ENCODE measurements at regions not wholly inside any gene's neighbourhood (a gene's known extent, or its start where the extent isn't known, plus 50 kb on each side); places are given as distances from the start of the nearest gene placed in this dataset.

GRCh38 chr10:78902815-78903214, 166.0 kb upstream of the ZMIZ1 start:
- no peak for DNase-seq
- Mint-ChIP-seq H3K27ac (no peak overlapping the region), H3K4me1 (no peaks in the 10 kb centered on the region), H3K4me3 (no peak overlapping the region), H3K27me3 (no peaks in the 10 kb centered on the region), H3K9me3 (peaks cover 2% of the 10 kb centered on the region), H3K36me3 (no peaks in the 10 kb centered on the region)
- POLR2A ChIA-PET: no interaction called here
- ATAC-seq (ENCODE audit: low read depth): no peak

- no peaks in the 10 kb centered on the region for H3K27me3 Mint-ChIP-seq
- no peaks in the 10 kb centered on the region for H3K36me3 Mint-ChIP-seq
- H3K4me3 Mint-ChIP-seq: no peak overlapping the region
- H3K4me1 Mint-ChIP-seq: no peaks in the 10 kb centered on the region
- DNase-seq (no peak), ATAC-seq (ENCODE audit: low read depth) (no peak)
- H3K9me3 Mint-ChIP-seq: no peaks in the 10 kb centered on the region
- POLR2A ChIA-PET: no interaction called here
- H3K27ac Mint-ChIP-seq: no peak overlapping the region
Measured at GRCh38 chr10:78903341-78903940, 165.3 kb upstream of the ZMIZ1 start.

DNA sequence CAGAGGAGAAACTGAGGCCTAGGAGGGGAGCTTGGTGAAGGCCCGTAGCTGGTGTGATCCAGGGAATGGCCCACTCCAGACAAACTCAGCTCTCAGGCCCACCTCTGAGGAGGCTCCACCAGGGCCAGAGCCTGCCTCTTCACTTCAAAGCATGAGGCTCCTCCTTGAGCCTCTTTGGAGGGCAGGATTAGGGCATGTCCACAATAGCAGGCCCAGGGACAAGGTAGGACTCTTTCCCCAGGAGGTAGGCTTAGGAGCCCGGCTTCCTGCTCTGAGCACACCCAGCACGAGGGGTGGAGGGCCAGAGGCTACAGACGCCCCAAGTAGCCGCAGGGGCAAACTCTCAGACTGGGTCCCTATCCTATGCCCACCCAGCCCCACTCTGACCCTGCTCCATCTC, 164.6 kb upstream of the ZMIZ1 start:
- Mint-ChIP-seq H3K27ac (no peak overlapping the region), H3K4me3 (no peak overlapping the region), H3K36me3 (no peaks in the 10 kb centered on the region), H3K27me3 (no peaks in the 10 kb centered on the region), H3K4me1 (no peaks in the 10 kb centered on the region), H3K9me3 (no peaks in the 10 kb centered on the region)
- no peak for ATAC-seq (ENCODE audit: low read depth)
- POLR2A ChIA-PET: no interaction called here
- DNase-seq: no peak

DNA sequence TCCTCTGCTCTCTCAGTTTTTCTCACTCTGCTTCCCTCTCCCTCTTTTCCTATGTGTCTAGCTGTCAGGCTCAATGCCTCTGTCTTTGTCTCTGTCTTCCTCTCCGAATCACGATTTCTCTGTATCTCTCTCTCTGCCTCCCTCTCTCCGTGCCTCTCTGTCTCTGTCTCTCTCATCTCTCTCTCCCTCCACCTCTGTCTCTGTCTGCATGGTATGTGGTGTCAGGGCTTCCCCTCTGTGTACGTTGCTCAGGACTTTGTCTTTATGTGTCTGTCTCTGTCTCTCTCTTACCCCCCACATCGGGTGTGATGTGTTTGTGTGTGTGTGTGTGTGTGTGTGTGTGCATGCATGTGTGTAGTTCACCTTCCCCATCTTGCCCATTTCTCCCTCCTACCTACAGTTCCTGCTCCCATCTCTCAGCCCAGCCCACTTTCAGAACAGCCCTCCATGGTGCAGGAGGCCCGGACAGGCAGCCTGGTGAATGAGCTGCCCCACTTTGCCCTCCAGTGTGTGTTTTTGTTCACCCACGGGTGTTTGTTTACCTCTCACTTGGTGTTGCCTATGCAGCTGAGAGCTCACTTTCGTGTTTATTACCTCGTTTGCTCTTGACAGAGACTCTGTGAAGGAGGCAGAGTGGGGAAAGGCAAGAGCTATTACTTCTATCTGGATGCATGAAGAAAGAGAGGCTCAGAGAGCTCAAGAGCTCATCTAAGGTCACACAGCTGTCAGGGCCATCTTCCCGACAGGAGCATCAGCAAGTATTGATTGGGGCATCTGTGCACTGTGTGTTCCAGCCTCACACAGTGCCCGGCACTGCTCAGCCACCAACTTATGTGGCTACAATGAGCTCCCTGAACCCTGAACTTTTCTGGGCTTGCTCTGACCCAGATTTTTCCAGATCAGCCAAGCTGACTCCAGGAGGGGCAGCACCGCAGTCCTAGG, 163.5 kb upstream of the ZMIZ1 start:
- Mint-ChIP-seq H3K9me3 (no peaks in the 10 kb centered on the region), H3K36me3 (no peaks in the 10 kb centered on the region), H3K4me1 (no peaks in the 10 kb centered on the region), H3K4me3 (no peak overlapping the region), H3K27me3 (no peaks in the 10 kb centered on the region), H3K27ac (no peak overlapping the region)
- POLR2A ChIA-PET: no interaction called here
- DNase-seq: no peak
- ATAC-seq (ENCODE audit: low read depth): no peak

DNA sequence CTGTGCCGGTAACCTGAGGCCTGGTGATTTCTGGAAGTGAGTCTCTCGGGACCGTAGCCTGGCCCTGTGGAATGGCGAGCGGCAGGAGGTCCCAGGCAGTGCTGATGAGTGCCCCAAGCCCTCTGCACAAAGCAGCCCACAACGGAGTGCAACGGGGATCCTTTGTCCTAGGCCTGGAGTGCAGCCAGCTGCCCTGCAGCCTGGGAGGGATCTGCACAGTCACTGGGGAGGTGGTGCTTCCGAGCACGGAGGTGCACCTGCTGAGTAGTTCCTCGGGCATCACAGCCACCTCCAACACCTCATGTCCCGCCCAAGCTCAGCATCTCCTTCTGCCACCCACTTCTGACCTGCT, 162.8 kb upstream of the ZMIZ1 start:
- H3K4me1 Mint-ChIP-seq: no peaks in the 10 kb centered on the region
- POLR2A ChIA-PET: no interaction called here
- DNase-seq (no peak), ATAC-seq (ENCODE audit: low read depth) (no peak)
- no peaks in the 10 kb centered on the region for H3K27me3 Mint-ChIP-seq
- H3K36me3 Mint-ChIP-seq: no peaks in the 10 kb centered on the region
- no peaks in the 10 kb centered on the region for H3K9me3 Mint-ChIP-seq
- no peak overlapping the region for H3K27ac Mint-ChIP-seq
- no peak overlapping the region for H3K4me3 Mint-ChIP-seq

- Mint-ChIP-seq H3K36me3 (no peaks in the 10 kb centered on the region), H3K4me1 (no peaks in the 10 kb centered on the region), H3K4me3 (no peak overlapping the region), H3K27ac (no peak overlapping the region), H3K27me3 (no peaks in the 10 kb centered on the region), H3K9me3 (no peaks in the 10 kb centered on the region)
- POLR2A ChIA-PET: no interaction called here
- ATAC-seq (ENCODE audit: low read depth) (no peak), DNase-seq (no peak)
Measured at GRCh38 chr10:78906734-78907390, 161.9 kb upstream of the ZMIZ1 start.

DNA sequence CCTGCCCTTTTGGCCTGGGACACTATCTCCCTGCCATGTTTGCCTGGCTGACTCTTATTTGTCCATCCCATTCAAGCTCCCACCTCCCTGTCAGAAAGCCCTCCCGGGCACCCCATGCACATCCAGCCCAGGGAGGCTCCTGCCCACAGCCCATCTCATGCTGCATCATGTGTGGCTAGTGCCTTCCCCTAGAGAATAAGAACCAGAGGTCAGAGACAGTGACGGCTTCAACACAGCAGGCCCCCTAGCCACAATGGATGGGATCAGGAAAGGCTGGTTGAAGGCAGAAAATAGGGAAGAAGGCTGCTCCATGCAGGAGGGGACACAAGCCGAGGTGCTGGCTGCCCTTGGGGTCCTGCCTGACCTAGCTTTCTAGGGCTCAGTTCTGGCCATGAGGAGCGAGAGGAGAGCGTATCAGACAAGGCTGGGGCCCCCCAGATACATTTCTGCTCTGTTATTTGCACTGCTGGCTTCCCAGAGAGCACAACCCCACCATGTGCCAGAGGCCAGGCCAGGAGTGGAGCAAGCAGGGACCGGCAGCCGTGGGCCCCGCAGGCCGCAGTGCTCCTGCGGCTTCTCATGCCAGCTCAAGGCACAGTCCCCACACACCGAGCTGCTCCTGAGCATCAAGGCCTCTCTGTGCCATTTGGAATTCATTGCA, 161.1 kb upstream of the ZMIZ1 start:
- no peaks in the 10 kb centered on the region for H3K9me3 Mint-ChIP-seq
- DNase-seq (no peak), ATAC-seq (ENCODE audit: low read depth) (no peak)
- H3K4me1 Mint-ChIP-seq: no peaks in the 10 kb centered on the region
- H3K27me3 Mint-ChIP-seq: no peaks in the 10 kb centered on the region
- no peak overlapping the region for H3K4me3 Mint-ChIP-seq
- H3K36me3 Mint-ChIP-seq: no peaks in the 10 kb centered on the region
- POLR2A ChIA-PET: no interaction called here
- H3K27ac Mint-ChIP-seq: no peak overlapping the region

DNA sequence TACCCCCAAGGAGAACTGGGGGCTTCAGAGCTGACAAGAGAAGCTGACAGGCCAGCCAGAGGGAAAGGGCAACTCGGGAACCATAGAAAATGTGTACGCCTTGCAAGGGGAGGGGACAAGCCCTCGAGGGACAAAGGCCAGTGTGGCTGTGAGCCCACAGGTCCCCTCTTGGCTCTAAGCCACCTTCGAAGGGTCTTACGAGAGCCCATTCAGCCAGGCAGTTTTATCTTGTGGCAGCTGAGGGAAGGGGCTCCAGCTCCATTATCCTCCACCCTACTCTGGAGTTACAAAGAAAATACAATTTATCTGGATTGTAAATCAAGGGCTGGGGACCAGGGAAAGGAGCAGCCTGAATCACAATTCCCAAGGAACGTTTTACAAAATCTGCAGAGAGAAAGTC, 159.5 kb upstream of the ZMIZ1 start:
- Mint-ChIP-seq H3K9me3 (no peaks in the 10 kb centered on the region), H3K36me3 (no peaks in the 10 kb centered on the region), H3K4me3 (no peak overlapping the region), H3K4me1 (no peaks in the 10 kb centered on the region), H3K27me3 (no peaks in the 10 kb centered on the region), H3K27ac (no peak overlapping the region)
- DNase-seq (no peak), ATAC-seq (ENCODE audit: low read depth) (no peak)
- POLR2A ChIA-PET: no interaction called here

DNA sequence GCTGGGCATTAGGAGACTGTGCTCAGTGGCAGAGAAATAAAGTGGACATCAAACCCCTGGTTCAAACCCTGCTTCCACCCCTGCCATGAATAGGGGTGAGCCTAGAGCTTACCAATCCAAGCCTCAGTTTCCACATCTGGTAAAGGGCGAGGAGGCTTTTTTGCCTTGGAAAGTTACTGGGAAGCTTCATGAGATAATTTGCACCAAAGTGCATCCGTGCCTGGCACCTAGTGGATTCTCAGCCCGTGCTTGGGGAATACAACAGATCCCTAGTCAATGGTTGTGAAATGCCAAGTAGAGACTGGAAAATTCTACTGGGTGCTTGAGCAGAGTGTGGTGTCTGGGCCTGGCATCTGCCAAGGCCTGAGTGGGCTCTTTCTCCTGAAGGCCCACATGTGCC, 158.7 kb upstream of the ZMIZ1 start:
- Mint-ChIP-seq H3K36me3 (no peaks in the 10 kb centered on the region), H3K9me3 (no peaks in the 10 kb centered on the region), H3K4me1 (no peaks in the 10 kb centered on the region), H3K4me3 (no peak overlapping the region), H3K27me3 (no peaks in the 10 kb centered on the region), H3K27ac (no peak overlapping the region)
- DNase-seq: no peak
- no peak for ATAC-seq (ENCODE audit: low read depth)
- POLR2A ChIA-PET: no interaction called here

GRCh38 chr10:78910476-78910875, 158.3 kb upstream of the ZMIZ1 start:
- Mint-ChIP-seq H3K27me3 (no peaks in the 10 kb centered on the region), H3K27ac (no peak overlapping the region), H3K9me3 (no peaks in the 10 kb centered on the region), H3K4me3 (no peak overlapping the region), H3K4me1 (no peaks in the 10 kb centered on the region), H3K36me3 (no peaks in the 10 kb centered on the region)
- ATAC-seq (ENCODE audit: low read depth) (no peak), DNase-seq (no peak)
- POLR2A ChIA-PET: no interaction called here

GRCh38 chr10:78910886-78911285, 157.9 kb upstream of the ZMIZ1 start:
- H3K4me3 Mint-ChIP-seq: no peak overlapping the region
- H3K4me1 Mint-ChIP-seq: no peaks in the 10 kb centered on the region
- no peak for ATAC-seq (ENCODE audit: low read depth)
- no peaks in the 10 kb centered on the region for H3K9me3 Mint-ChIP-seq
- H3K27ac Mint-ChIP-seq: no peak overlapping the region
- POLR2A ChIA-PET: no interaction called here
- DNase-seq: no peak
- H3K36me3 Mint-ChIP-seq: no peaks in the 10 kb centered on the region
- no peaks in the 10 kb centered on the region for H3K27me3 Mint-ChIP-seq

GRCh38 chr10:78911533-78912340, 157.0 kb upstream of the ZMIZ1 start:
- no peak overlapping the region for H3K27ac Mint-ChIP-seq
- DNase-seq (no peak), ATAC-seq (ENCODE audit: low read depth) (no peak)
- no peaks in the 10 kb centered on the region for H3K36me3 Mint-ChIP-seq
- POLR2A ChIA-PET: no interaction called here
- no peaks in the 10 kb centered on the region for H3K4me1 Mint-ChIP-seq
- no peak overlapping the region for H3K4me3 Mint-ChIP-seq
- no peaks in the 10 kb centered on the region for H3K27me3 Mint-ChIP-seq
- H3K9me3 Mint-ChIP-seq: no peaks in the 10 kb centered on the region
